GM10248 (cell line): ENCODE measurements at regions not wholly inside any gene's neighbourhood (a gene's known extent, or its start where the extent isn't known, plus 50 kb on each side); places are given as distances from the start of the nearest gene placed in this dataset.
"Not testable (repeated sequence)": the region's sequence is repeated elsewhere in the genome, so short reads cannot be mapped to it uniquely, and the experiment has no call there.

Experiments used
- CTCF ChIA-PET: fragments of 300-600 bp; sonication (Branson Sonifier 250); formaldehyde crosslinking; extraction: SDS; loops from one replicate; lab custom pipeline; 2021; ENCODE audit warnings: antibody characterized with exemption; lab: Yijun Ruan, JAX
- POLR2A ChIA-PET: fragments of 350-650 bp; sonication (Branson Sonifier 250); formaldehyde crosslinking; extraction: SDS; loops from one replicate; lab custom pipeline; 2020; ENCODE audit warnings: antibody characterized with exemption; lab: Yijun Ruan, JAX
- DNase-seq: peaks from one replicate; pipeline ENCODE4 v3.0.0; 2012; ENCODE audit errors: extremely low spot score
- CTCF ChIP-seq: IDR thresholded peaks from 2 replicates; pipeline ENCODE4 v1.5.1; 2012; ENCODE audit warnings: mild to moderate bottlenecking, low read depth; ENCODE audit errors: extremely low read depth, missing control alignments, control extremely low read depth

- TF ChIP-seq CTCF: peak; percentile 82
- POLR2A ChIA-PET: no interaction called here
- peak; percentile 61 for DNase-seq
- CTCF ChIA-PET: interaction anchor here (0.9 to 8.2 kb wide), 13 partner anchors 13 to 194 kb away, joined by 3 to 54 read pairs (median 4); partner anchors contain the start of gene LRIG3
Observed at GRCh38 chr12:59113831-59114615, 193.7 kb upstream of the LRIG3 start.

GRCh38 chr12:59111851-59112250 lies 191.5 kb upstream of the LRIG3 start:
- TF ChIP-seq CTCF: no peak
- DNase-seq: no peak
- ChIA-PET CTCF (interaction anchor here (8.2 kb wide), 1 partner anchor 39 kb away, joined by 54 read pairs; no protein-coding TSS in a partner anchor), POLR2A (no interaction called here)

GRCh38 chr12:59108516-59108915 lies 188.2 kb upstream of the LRIG3 start:
- DNase-seq, CTCF ChIA-PET, POLR2A ChIA-PET: not testable (repeated sequence)

- ChIA-PET POLR2A (no interaction called here), CTCF (interaction anchor here (0.7 to 1.0 kb wide), 3 partner anchors 8 to 12 kb away, joined by 3 to 4 read pairs (median 3); no protein-coding TSS in a partner anchor)
- no peak for DNase-seq
- TF ChIP-seq CTCF: no peak
Observed at GRCh38 chr12:59100585-59100984, 180.3 kb upstream of the LRIG3 start.

- CTCF ChIA-PET: no interaction called here
- no peak for TF ChIP-seq CTCF
- no peak for DNase-seq
- POLR2A ChIA-PET: no interaction called here
Observed at GRCh38 chr12:59097876-59098275, 177.6 kb upstream of the LRIG3 start.

GRCh38 chr12:59096246-59096645 lies 175.9 kb upstream of the LRIG3 start:
- TF ChIP-seq CTCF: no peak
- POLR2A ChIA-PET: no interaction called here
- CTCF ChIA-PET: no interaction called here
- DNase-seq: no peak
